DOHH2 (cell line): ENCODE measurements at regions not wholly inside any gene's neighbourhood (a gene's known extent, or its start where the extent isn't known, plus 50 kb on each side); places are given as distances from the start of the nearest gene placed in this dataset.

Experiments
- EZH2phosphoT487 ChIP-seq: fragments of 200-600 bp; sonication (generic); IDR thresholded peaks from 2 replicates; pipeline ENCODE4 v1.6.1; 2017; ENCODE audit warnings: borderline replicate concordance, mild to moderate bottlenecking, antibody characterized with exemption, low read length, moderate library complexity, mixed read lengths
- TF ChIP-seq, protein P1 (sequence below): fragments of 200-600 bp; sonication (generic); IDR thresholded peaks from one replicate; pipeline ENCODE4 v1.5.1; 2014; ENCODE audit warnings: antibody characterized with exemption, mild to moderate bottlenecking, low read depth, low read length; ENCODE audit not compliant: poor library complexity, severe bottlenecking

DNA sequence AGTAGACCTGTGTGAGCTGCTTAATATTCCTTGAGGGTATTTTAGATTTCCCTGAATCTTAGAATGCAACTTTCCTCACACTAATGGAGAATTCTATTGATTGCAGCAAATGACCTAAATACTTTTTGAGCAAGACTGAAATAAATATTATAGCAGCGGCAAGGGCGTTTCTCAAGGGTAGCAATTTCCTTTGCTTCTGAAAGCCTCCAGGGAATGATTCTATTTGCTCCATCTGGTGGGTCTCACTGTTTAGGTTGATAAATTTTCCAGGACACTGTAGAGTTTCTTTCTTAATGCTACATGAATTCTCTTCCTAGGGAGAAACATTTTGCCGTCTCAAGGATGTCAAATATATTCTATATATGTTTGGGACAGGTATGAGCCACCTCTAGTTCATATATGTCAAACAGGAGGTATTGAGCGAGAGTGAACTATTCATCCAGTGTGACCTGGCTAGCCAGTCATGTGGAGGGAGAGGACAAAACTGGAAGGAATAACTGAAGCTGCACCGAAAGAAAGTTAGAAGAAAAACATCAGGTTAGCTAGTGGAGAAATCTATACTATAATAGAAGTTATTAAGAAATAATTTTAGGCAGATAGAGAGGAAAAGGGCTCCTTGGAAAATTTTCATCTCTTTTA is 57.9 kb upstream of the FZD8 start:
- no peak for TF ChIP-seq EZH2phosphoT487
- TF ChIP-seq, protein P1, sequence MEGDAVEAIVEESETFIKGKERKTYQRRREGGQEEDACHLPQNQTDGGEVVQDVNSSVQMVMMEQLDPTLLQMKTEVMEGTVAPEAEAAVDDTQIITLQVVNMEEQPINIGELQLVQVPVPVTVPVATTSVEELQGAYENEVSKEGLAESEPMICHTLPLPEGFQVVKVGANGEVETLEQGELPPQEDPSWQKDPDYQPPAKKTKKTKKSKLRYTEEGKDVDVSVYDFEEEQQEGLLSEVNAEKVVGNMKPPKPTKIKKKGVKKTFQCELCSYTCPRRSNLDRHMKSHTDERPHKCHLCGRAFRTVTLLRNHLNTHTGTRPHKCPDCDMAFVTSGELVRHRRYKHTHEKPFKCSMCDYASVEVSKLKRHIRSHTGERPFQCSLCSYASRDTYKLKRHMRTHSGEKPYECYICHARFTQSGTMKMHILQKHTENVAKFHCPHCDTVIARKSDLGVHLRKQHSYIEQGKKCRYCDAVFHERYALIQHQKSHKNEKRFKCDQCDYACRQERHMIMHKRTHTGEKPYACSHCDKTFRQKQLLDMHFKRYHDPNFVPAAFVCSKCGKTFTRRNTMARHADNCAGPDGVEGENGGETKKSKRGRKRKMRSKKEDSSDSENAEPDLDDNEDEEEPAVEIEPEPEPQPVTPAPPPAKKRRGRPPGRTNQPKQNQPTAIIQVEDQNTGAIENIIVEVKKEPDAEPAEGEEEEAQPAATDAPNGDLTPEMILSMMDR = no peak
